A549 (cell line): ENCODE measurements at regions not wholly inside any gene's neighbourhood (a gene's known extent, or its start where the extent isn't known, plus 50 kb on each side); places are given as distances from the start of the nearest gene placed in this dataset.

Source experiments
- ATAC-seq, 2 experiments: fragments of 200-7000 bp in 1 of 2; fragments of >200 bp in 1 of 2; cut with Nextera tagmentation in 1 of 2; cut with Tn5 transposase in 1 of 2; 3 replicates each; pipeline versions ENCODE4 v1.8.0 to v1.9.1; 2018 to 2020; ENCODE audit warnings: mild to moderate bottlenecking in 1 of 2, moderate library complexity in 1 of 2
- CTCF ChIA-PET: fragments of 300-600 bp; sonication (Branson Sonifier 250); formaldehyde crosslinking; extraction: SDS; loops from one replicate; lab custom pipeline; 2021; ENCODE audit warnings: antibody characterized with exemption, inconsistent platforms; lab: Yijun Ruan, JAX
- POLR2A ChIA-PET: fragments of 350-600 bp; formaldehyde crosslinking; extraction: SDS; loops from one replicate; lab custom pipeline; 2021; ENCODE audit warnings: antibody characterized with exemption, inconsistent platforms; lab: Yijun Ruan, JAX
- DNase-seq, 2 experiments: peaks; one replicate each; pipeline versions ENCODE4 v3.0.0 to v3.0.0-alpha.2; 2011 to 2016; ENCODE audit warnings: low read depth in 1 of 2, low spot score in 1 of 2
- FAIRE-seq: peaks from 2 replicates; lab custom pipeline; 2011; peaks lifted over from hg19 to GRCh38; lab: Jason Lieb, UNC
- H3K27ac ChIP-seq, 2 experiments: fragments of >200 bp; sonication (Bioruptor Twin); formaldehyde crosslinking; 3 replicates each; pipeline ENCODE4 v1.5.1; 2016 to 2017
- H3K4me1 ChIP-seq: fragments of >200 bp; sonication (Bioruptor Twin); formaldehyde crosslinking; 3 replicates; pipeline ENCODE4 v1.6.1; 2016
- H3K4me2 ChIP-seq: fragments of >200 bp; sonication (Bioruptor Twin); formaldehyde crosslinking; 3 replicates; pipeline ENCODE4 v1.6.1; 2016
- H3K4me3 ChIP-seq: fragments of >200 bp; sonication (Bioruptor Twin); formaldehyde crosslinking; 3 replicates; pipeline ENCODE4 v1.5.1; 2016
- H3K9me3 ChIP-seq: fragments of >200 bp; sonication (Bioruptor Twin); formaldehyde crosslinking; 3 replicates; pipeline ENCODE4 v1.6.1; 2016
- ATOH8 ChIP-seq: fragments of 250-450 bp; sonication (Bioruptor Pico); IDR thresholded peaks from 2 replicates; pipeline ENCODE4 v1.5.0; 2020; ENCODE audit warnings: low read depth, mild to moderate bottlenecking, moderate library complexity
- BCL3 ChIP-seq: fragments of >200 bp; sonication (Bioruptor Twin); formaldehyde crosslinking; IDR thresholded peaks from 3 replicates; pipeline ENCODE4 v1.6.1; 2016
- CBX2 ChIP-seq: fragments of 200-600 bp; sonication (generic); IDR thresholded peaks from 2 replicates; pipeline ENCODE4 v1.6.1; 2016; ENCODE audit warnings: low read depth, mild to moderate bottlenecking, borderline replicate concordance
- CBX8 ChIP-seq: fragments of 200-600 bp; sonication (generic); IDR thresholded peaks from 2 replicates; pipeline ENCODE4 v1.6.1; 2016
- CEBPB ChIP-seq, 2 experiments: fragments of >200 bp in 1 of 2; sonication (Bioruptor Twin) in 1 of 2; formaldehyde crosslinking in 1 of 2; IDR thresholded peaks; 2 replicates each; pipeline ENCODE4 v1.6.1; 2012 to 2016
- CHD2 ChIP-seq: fragments of 150-350 bp; IDR thresholded peaks from 2 replicates; pipeline ENCODE4 v1.6.1; 2014; ENCODE audit warnings: low read length; ENCODE audit not compliant: partially characterized antibody
- CHD4 ChIP-seq: fragments of 200-600 bp; sonication (generic); IDR thresholded peaks from 2 replicates; pipeline ENCODE4 v1.6.1; 2016; ENCODE audit warnings: antibody characterized with exemption, mild to moderate bottlenecking, borderline replicate concordance
- E2F6 ChIP-seq: IDR thresholded peaks from 2 replicates; pipeline ENCODE4 v1.6.1; 2012; ENCODE audit warnings: low read depth, borderline replicate concordance
- EHF ChIP-seq: fragments of 250-450 bp; sonication (Bioruptor Pico); IDR thresholded peaks from 2 replicates; pipeline ENCODE4 v1.5.0; 2020; ENCODE audit warnings: mild to moderate bottlenecking
- EP300 ChIP-seq, 2 experiments: fragments of >200 bp; sonication (Bioruptor Twin); formaldehyde crosslinking; IDR thresholded peaks; 2 replicates in 1 of 2; 3 replicates in 1 of 2; pipeline ENCODE4 v1.6.1; 2016 to 2017
- FOSB ChIP-seq: fragments of 250-450 bp; sonication (Bioruptor Pico); IDR thresholded peaks from 2 replicates; pipeline ENCODE4 v1.5.0; 2020; ENCODE audit warnings: mild to moderate bottlenecking, moderate library complexity
- FOSL2 ChIP-seq, 2 experiments: fragments of 450-650 bp in 1 of 2; fragments of >200 bp in 1 of 2; sonication (Bioruptor Twin) in 1 of 2; formaldehyde crosslinking; IDR thresholded peaks; 2 replicates each; pipeline versions ENCODE4 v1.5.0 to v1.6.1; 2016 to 2020; ENCODE audit warnings: mild to moderate bottlenecking in 1 of 2, moderate library complexity in 1 of 2
- FOXS1 ChIP-seq: fragments of 250-450 bp; sonication (Bioruptor Pico); IDR thresholded peaks from 2 replicates; pipeline ENCODE4 v1.5.0; 2020; ENCODE audit warnings: mild to moderate bottlenecking, moderate library complexity
- HES2 ChIP-seq: fragments of >200 bp; sonication (Bioruptor Twin); formaldehyde crosslinking; IDR thresholded peaks from 2 replicates; pipeline ENCODE4 v1.6.1; 2016
- HOXB5 ChIP-seq: fragments of 250-450 bp; sonication (Bioruptor Pico); IDR thresholded peaks from 2 replicates; pipeline ENCODE4 v1.5.0; 2020; ENCODE audit warnings: mild to moderate bottlenecking, moderate library complexity
- KDM5A ChIP-seq: fragments of 200-600 bp; sonication (generic); IDR thresholded peaks from 2 replicates; pipeline ENCODE4 v1.6.1; 2016; ENCODE audit warnings: antibody characterized with exemption, mild to moderate bottlenecking
- MAZ ChIP-seq: fragments of 150-350 bp; IDR thresholded peaks from 2 replicates; pipeline ENCODE4 v1.6.1; 2014; ENCODE audit warnings: antibody characterized with exemption, low read depth, low read length, borderline replicate concordance
- MYC ChIP-seq: IDR thresholded peaks from 2 replicates; pipeline ENCODE4 v1.6.1; 2012; ENCODE audit warnings: mild to moderate bottlenecking, inconsistent platforms, low read length, improper control_type of control experiment, borderline replicate concordance
- NFE2L2 ChIP-seq: fragments of 150-350 bp; conservative IDR thresholded peaks from 2 replicates; pipeline ENCODE4 v1.6.1; 2014; ENCODE audit warnings: low read length
- NR3C1 ChIP-seq: fragments of >200 bp; sonication (Bioruptor Twin); formaldehyde crosslinking; IDR thresholded peaks from 3 replicates; pipeline ENCODE4 v1.6.1; 2017
- POLR2AphosphoS2 ChIP-seq: conservative IDR thresholded peaks from 2 replicates; pipeline ENCODE4 v1.6.1; 2012; ENCODE audit warnings: low read length, improper control_type of control experiment, inconsistent platforms
- TP53 ChIP-seq: fragments of 250-450 bp; sonication (Bioruptor Pico); IDR thresholded peaks from 2 replicates; pipeline ENCODE4 v1.5.0; 2021; ENCODE audit warnings: mild to moderate bottlenecking, moderate library complexity
- ZFP36 ChIP-seq: fragments of 450-650 bp; IDR thresholded peaks from 2 replicates; pipeline ENCODE4 v1.6.1; 2014; ENCODE audit warnings: borderline replicate concordance; ENCODE audit not compliant: partially characterized antibody
- ZNF302 ChIP-seq: fragments of 250-450 bp; sonication (Bioruptor Pico); IDR thresholded peaks from 2 replicates; pipeline ENCODE4 v1.9.0; 2021; ENCODE audit warnings: inconsistent platforms, mild to moderate bottlenecking, moderate library complexity
- ZSCAN20 ChIP-seq: fragments of 250-450 bp; sonication (Bioruptor Pico); IDR thresholded peaks from 2 replicates; pipeline ENCODE4 v1.8.0; 2022; ENCODE audit warnings: mild to moderate bottlenecking, moderate library complexity
- whole genome bisulfite sequencing: methylation state at CpG from one replicate; pipeline ENCODE4 v1.1.6; 2017; ENCODE audit errors: missing lambda C conversion rate; 5-methylcytosine and 5-hydroxymethylcytosine counted together

GRCh38 chr1:234710381-234710780 is 100.4 kb upstream of the IRF2BP2 start:
- Histone ChIP-seq H3K4me1 (peaks cover 5% of the 10 kb centered on the region; the same call in 1 of the 3 replicates), H3K27ac (peak overlapping the region in 1 of 2 experiments; percentile 55; a peak in 2 of 6 replicates), H3K9me3 (no peaks in the 10 kb centered on the region), H3K4me3 (no peak overlapping the region), H3K4me2 (no peak overlapping the region)
- DNase-seq = no peak
- TF ChIP-seq EHF (CRISPR knock-in tag) (no peak), FOSB (CRISPR knock-in tag) (no peak), CEBPB (IDR thresholded peaks at IDR 0.05) (no peak), ZSCAN20 (CRISPR knock-in tag) (no peak), BCL3 (no peak), EP300 (IDR thresholded peaks at IDR 0.05) (no peak), FOXS1 (no peak), MYC (no peak), CBX2 (no peak), CHD2 (no peak), POLR2AphosphoS2 (no peak), ATOH8 (CRISPR knock-in tag) (no peak), FOSL2 (IDR thresholded peaks at IDR 0.05) (no peak), FOSL2 (CRISPR knock-in tag; IDR thresholded peaks at IDR 0.05) (no peak)
- ChIA-PET CTCF (interaction anchor here (1.2 to 1.4 kb wide), 2 partner anchors 16 to 96 kb away, joined by 3 read pairs; no protein-coding TSS in a partner anchor), POLR2A (no interaction called here)
- 88% methylated on average over 6 of the region's 6 CpGs for WGBS
- no peak for FAIRE-seq
- ATAC-seq = no peak

- peak overlapping the region in 1 of 2 experiments; percentile 55; a peak in 3 of 6 replicates for H3K27ac ChIP-seq
- ATAC-seq (no peak; a peak in 1 of 6 replicates), DNase-seq (no peak), FAIRE-seq (no peak)
- H3K4me1 ChIP-seq = peaks cover 8% of the 10 kb centered on the region; the same call in 1 of the 3 replicates
- POLR2A ChIA-PET = no interaction called here
- CTCF ChIA-PET = interaction anchor here (1.2 kb wide), 1 partner anchor 15 kb away, joined by 3 read pairs; no protein-coding TSS in a partner anchor
- H3K4me2 ChIP-seq = no peak overlapping the region
- H3K9me3 ChIP-seq = no peaks in the 10 kb centered on the region
- 90% methylated on average over 9 of the region's 14 CpGs for WGBS
- H3K4me3 ChIP-seq = no peak overlapping the region
- TF ChIP-seq CHD2 = no peak
- no peak for TF ChIP-seq BCL3
- no peak for TF ChIP-seq E2F6
- TF ChIP-seq HES2 = no peak
- TF ChIP-seq ZFP36 = no peak
- TF ChIP-seq ZNF302 (CRISPR knock-in tag) = no peak
- TF ChIP-seq MAZ = no peak
- TF ChIP-seq NR3C1 = no peak
- TF ChIP-seq CHD4 = no peak
- TF ChIP-seq TP53 = no peak
- TF ChIP-seq KDM5A = no peak
- TF ChIP-seq NFE2L2 = no peak
- TF ChIP-seq CBX2 = no peak
- TF ChIP-seq HOXB5 (CRISPR knock-in tag) = no peak
- no peak for TF ChIP-seq CBX8
Observed at GRCh38 chr1:234709473-234710228, 99.7 kb upstream of the IRF2BP2 start.
